ENCODE measurements at regions not wholly inside any gene's neighbourhood (a gene's known extent, or its start where the extent isn't known, plus 50 kb on each side); places are given as distances from the start of the nearest gene placed in this dataset.

DNA sequence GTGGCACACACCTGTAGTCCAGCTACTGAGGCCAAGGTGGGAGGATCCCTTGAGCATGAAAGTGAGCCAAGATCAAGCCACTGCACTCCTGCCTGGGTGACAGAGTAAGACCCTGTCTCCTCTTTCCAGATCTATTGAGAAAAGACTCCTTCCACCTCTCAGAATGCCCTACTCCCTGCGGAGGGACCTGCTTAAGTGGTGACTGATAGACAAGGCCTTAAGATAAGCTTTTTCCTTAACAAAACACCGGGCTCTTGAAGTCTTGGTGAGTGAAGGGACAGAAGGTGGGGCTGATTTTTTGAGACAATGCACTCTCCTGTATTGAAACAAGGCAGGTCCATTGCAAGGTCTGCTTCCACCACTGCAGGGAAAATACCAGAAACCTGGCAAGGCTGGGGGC lies 338.4 kb upstream of the FRG2C start:
- Histone ChIP-seq H3K4me1 (ENCODE audit: control insufficient read depth, insufficient read depth, low read length) (no peaks in the 10 kb centered on the region), H3K14ac (replicated peaks; ENCODE audit: low read depth, low read length) (no peak overlapping the region), H3K23ac (ENCODE audit: low read depth, low read length) (no peak overlapping the region), H3K4me2 (ENCODE audit: low read depth, low read length) (no peak overlapping the region), H3K27me3 (ENCODE audit: control insufficient read depth, insufficient read depth, low read length) (peaks cover 16% of the 10 kb centered on the region), H2BK15ac (ENCODE audit: low read depth, low read length) (no peak overlapping the region), H2BK5ac (ENCODE audit: low read depth, low read length, poor library complexity, severe bottlenecking) (no peak overlapping the region), H3K79me1 (ENCODE audit: low read depth in 1 of 2, low read length in 2 of 2) (no peaks in the 10 kb centered on the region), H2BK120ac (ENCODE audit: low read depth, low read length) (no peak overlapping the region), H4K91ac (ENCODE audit: insufficient read depth, low read depth, low read length) (no peak overlapping the region), H2AK5ac (ENCODE audit: low read depth, low read length) (no peak overlapping the region), H3K56ac (ENCODE audit: extremely low read depth, insufficient read depth, low read length) (no peak overlapping the region), H2AFZ (replicated peaks; ENCODE audit: low read length, poor library complexity) (no peak overlapping the region), H3K18ac (ENCODE audit: low read depth, low read length) (no peak overlapping the region), H2AK9ac (replicated peaks; ENCODE audit: low read depth, low read length, poor library complexity) (no peak overlapping the region), H4K8ac (ENCODE audit: low read depth in 2 of 2, low read length in 2 of 2) (no peak overlapping the region), H3K9me1 (ENCODE audit: insufficient read depth, low read length) (no peaks in the 10 kb centered on the region), H3K4ac (ENCODE audit: low read depth, low read length) (no peak overlapping the region), H3K27ac (ENCODE audit: insufficient read depth, low read length) (no peak overlapping the region), H4K20me1 (ENCODE audit: insufficient read depth, low read length) (no peaks in the 10 kb centered on the region), H3K9me3 (ENCODE audit: control insufficient read depth, insufficient read depth, low read length) (no peaks in the 10 kb centered on the region), H3K36me3 (ENCODE audit: control insufficient read depth, insufficient read depth, low read length) (no peaks in the 10 kb centered on the region), H4K5ac (ENCODE audit: low read depth, low read length) (no peak overlapping the region), H3K4me3 (ENCODE audit: insufficient read depth, low read depth, low read length) (no peak overlapping the region), H2BK20ac (ENCODE audit: low read depth, low read length) (no peak overlapping the region), H3K9ac (ENCODE audit: low read depth, low read length) (no peak overlapping the region)
- WGBS, 2 experiments (ENCODE audit: extremely low coverage in 2 of 2, insufficient read length in 1 of 2), result no CpG with 5 or more reads among the region's 2 CpGs
- dilution Hi-C loops (cut with HindIII; ENCODE audit: low sequenced_read_pairs, unreplicated experiment) (no loop called here), in situ Hi-C loops (cut with MboI; ENCODE audit: low sequenced_read_pairs) (no loop called here), intact Hi-C loops (cut with micrococcal nuclease) (no loop called here)
- no peak for TF ChIP-seq RAD21 (IDR thresholded peaks at IDR 0.05; ENCODE audit: low read length)
- no peak for TF ChIP-seq SMC3 (IDR thresholded peaks at IDR 0.05; ENCODE audit: low read depth, low read length)
- TF ChIP-seq MXI1 (IDR thresholded peaks at IDR 0.05; ENCODE audit: borderline replicate concordance, low read depth, low read length), result no peak
- CTCF ChIA-PET, result no interaction called here
- no peak for ATAC-seq (ENCODE audit: low read depth)
- DNase-seq, result no peak
- POLR2A ChIA-PET (ENCODE audit: unreplicated experiment), result no interaction called here
- BruUV-seq (replicated peaks), result no TSS peak

All from IMR-90 (cell line).